IMR-90 (cell line): ENCODE measurements at regions not wholly inside any gene's neighbourhood (a gene's known extent, or its start where the extent isn't known, plus 50 kb on each side); places are given as distances from the start of the nearest gene placed in this dataset.

Source experiments
- CTCF ChIP-seq: conservative IDR thresholded peaks from 2 replicates; pipeline ENCODE4 v1.5.1; 2012; ENCODE audit warnings: mild to moderate bottlenecking, low read depth, low read length, improper control_type of control experiment
- MXI1 ChIP-seq: IDR thresholded peaks from 2 replicates; pipeline ENCODE4 v1.6.1; 2012; ENCODE audit warnings: low read depth, mild to moderate bottlenecking, low read length, moderate library complexity, borderline replicate concordance
- POLR2A ChIP-seq: IDR thresholded peaks from 2 replicates; pipeline ENCODE4 v1.6.1; 2012; ENCODE audit warnings: mild to moderate bottlenecking, low read depth, low read length

- TF ChIP-seq CTCF (no peak), POLR2A (no peak), MXI1 (no peak)
Measured at GRCh38 chr2:192354512-192355244, 159.9 kb upstream of the TMEFF2 start.
